ENCODE measurements at regions not wholly inside any gene's neighbourhood (a gene's known extent, or its start where the extent isn't known, plus 50 kb on each side); places are given as distances from the start of the nearest gene placed in this dataset.

DNA sequence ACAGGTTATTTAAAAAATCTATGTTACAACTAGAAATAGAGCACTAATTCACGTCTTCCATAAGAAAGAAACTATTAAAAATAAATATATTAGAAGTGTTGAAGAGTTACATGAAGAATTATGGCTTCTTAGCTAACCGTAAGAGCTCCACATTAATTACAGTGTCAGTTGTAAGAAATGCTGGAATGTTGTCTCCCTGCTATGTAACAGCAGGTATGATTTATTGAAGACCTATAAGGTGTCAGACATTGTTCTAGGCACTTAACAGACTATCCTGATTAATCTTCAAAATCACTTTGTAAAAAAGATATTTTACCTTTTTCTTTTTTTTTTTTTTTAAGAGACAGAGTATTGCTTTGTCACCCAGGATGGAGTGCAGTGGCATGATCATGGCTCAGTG lies 75.8 kb upstream of the NEBL start:
- no peak for DNase-seq (ENCODE audit: extremely low read depth, low read depth)
- no peak overlapping the region for H3K4me3 ChIP-seq (replicated peaks; ENCODE audit: low read depth, low read length)

DNA sequence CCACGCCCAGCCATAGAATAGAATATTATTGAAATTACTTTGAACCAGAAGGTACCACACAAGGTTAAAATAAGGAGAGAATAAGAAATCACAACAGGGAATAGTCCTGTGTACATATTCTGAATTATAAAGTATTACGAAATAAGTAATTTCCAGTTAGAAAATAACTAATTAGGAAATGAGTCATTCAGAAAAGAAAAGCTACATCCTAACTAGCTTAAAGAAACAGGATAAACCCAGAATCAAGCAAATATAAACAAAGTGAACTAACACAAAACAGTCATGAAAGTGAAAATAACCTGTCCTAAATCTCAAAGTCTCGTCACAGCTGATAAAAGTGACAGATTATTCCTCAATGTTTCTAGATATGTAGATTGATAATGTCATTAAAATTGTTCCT lies 74.8 kb upstream of the NEBL start:
- TF ChIP-seq, protein P1, sequence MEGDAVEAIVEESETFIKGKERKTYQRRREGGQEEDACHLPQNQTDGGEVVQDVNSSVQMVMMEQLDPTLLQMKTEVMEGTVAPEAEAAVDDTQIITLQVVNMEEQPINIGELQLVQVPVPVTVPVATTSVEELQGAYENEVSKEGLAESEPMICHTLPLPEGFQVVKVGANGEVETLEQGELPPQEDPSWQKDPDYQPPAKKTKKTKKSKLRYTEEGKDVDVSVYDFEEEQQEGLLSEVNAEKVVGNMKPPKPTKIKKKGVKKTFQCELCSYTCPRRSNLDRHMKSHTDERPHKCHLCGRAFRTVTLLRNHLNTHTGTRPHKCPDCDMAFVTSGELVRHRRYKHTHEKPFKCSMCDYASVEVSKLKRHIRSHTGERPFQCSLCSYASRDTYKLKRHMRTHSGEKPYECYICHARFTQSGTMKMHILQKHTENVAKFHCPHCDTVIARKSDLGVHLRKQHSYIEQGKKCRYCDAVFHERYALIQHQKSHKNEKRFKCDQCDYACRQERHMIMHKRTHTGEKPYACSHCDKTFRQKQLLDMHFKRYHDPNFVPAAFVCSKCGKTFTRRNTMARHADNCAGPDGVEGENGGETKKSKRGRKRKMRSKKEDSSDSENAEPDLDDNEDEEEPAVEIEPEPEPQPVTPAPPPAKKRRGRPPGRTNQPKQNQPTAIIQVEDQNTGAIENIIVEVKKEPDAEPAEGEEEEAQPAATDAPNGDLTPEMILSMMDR (IDR thresholded peaks at IDR 0.05; ENCODE audit: low read depth, low read length, missing control alignments), result no peak
- DNase-seq (ENCODE audit: extremely low read depth, low read depth), result no peak

More for the DNA sequence above, 75.8 kb upstream of the NEBL start:
- TF ChIP-seq, protein P1 (IDR thresholded peaks at IDR 0.05; ENCODE audit: low read depth, low read length, missing control alignments), result no peak

DNA sequence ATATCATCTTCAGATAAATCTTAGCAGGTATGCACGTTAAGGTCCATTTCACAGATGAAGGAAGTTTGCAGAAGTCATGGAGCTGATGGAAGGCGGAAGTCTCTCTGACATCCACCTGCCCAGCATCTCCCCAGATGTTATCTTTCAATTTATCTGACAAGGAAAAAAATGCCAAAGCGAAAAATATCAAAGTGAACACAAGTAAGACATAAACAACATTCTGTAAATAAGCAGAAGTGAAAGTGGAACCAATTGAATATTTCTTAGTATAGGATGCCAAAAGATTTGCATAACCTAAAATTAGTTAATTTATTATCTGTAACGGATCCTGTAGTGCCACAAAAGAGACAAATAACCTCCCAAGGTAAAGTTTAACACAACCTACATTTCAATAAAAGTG lies 73.6 kb upstream of the NEBL start:
- H3K4me3 ChIP-seq (replicated peaks; ENCODE audit: low read depth, low read length), result no peak overlapping the region
- TF ChIP-seq, protein P1 (IDR thresholded peaks at IDR 0.05; ENCODE audit: low read depth, low read length, missing control alignments), result no peak
- no peak for DNase-seq (ENCODE audit: extremely low read depth, low read depth)

More for the DNA sequence above, 74.8 kb upstream of the NEBL start:
- H3K4me3 ChIP-seq (replicated peaks; ENCODE audit: low read depth, low read length), result no peak overlapping the region

DNA sequence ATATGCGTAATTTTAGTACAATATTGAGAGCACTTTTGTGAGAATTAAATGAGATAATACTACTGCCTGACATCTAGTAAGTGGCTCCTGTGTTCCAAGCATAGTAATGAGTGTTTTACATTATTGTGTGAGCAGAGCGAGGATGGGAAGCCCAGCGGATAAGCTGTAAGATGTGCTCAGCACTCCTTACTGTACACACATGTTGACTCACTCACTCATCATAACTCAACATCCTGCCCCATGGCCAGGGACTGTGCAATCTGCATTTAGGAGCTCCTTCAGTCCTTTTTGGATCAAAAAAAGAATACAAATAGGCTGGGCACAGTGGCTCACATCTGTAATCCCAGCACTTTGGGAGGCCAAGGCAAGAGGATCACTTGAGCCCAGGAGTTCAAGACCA lies 72.9 kb upstream of the NEBL start:
- no peak overlapping the region for H3K4me3 ChIP-seq (replicated peaks; ENCODE audit: low read depth, low read length)
- TF ChIP-seq, protein P1 (IDR thresholded peaks at IDR 0.05; ENCODE audit: low read depth, low read length, missing control alignments), result no peak
- DNase-seq (ENCODE audit: extremely low read depth, low read depth), result no peak

DNA sequence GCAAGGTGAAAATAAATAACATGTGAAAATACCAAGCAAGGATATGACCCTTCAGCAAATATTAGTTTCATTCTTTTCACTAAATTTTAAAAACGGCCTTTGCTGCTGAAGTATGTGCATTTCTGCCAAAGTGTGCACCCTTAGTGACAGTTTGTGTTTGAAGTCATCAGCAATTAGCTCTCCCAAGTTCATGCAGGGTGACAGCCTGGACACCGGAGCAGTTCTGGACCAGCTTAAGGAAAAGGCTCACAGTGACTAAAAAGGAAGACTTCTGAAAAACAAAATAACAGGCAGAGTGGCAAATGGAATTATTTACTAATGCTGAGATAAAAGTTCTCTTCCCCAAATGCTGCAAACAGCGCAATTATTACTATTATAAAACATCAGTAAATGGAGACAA lies 69.3 kb upstream of the NEBL start:
- TF ChIP-seq, protein P1 (IDR thresholded peaks at IDR 0.05; ENCODE audit: low read depth, low read length, missing control alignments), result no peak
- no peak for DNase-seq (ENCODE audit: extremely low read depth, low read depth)
- no peak overlapping the region for H3K4me3 ChIP-seq (replicated peaks; ENCODE audit: low read depth, low read length)

DNA sequence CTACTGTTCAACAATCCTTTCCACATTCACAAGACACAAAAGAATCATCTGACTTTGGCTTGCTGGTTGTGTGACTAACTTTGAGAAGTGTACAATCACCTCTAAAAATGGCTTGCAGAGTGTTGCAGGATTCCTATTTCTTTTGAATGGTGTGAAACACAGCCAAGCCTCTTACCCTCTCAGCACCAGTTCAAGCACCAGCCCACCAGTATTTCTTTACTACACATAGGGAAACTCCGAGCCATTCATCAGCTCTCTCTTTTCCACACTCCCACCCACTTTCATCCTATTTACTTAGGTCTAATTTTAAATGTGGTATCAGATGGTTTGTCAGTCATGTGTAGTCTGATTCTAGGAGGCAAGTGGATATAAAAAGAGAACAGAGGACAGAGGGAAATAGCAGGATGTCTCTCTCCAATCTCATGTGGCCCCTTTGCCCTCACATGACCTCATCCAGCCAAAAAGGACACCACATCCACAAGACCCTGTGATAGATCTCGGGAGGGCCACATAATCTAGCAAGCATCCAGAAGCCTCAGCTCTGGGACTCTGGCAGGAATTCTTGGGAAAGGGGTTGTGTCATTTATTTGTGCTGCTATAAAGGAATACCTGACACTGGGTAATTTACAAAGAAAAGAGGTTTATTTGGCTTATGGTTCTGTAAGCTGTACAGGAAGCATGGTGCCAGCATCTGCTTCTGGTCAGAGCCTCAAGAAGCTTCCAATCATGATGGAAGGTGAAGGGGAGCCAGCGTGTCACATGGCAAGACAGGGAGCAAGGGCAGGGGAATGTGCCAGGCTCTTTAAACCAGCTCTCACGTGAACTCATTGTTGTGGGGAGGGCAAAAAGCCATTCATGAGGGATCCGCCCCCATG lies 66.8 kb upstream of the NEBL start:
- TF ChIP-seq, protein P1 (IDR thresholded peaks at IDR 0.05; ENCODE audit: low read depth, low read length, missing control alignments), result no peak
- H3K4me3 ChIP-seq (replicated peaks; ENCODE audit: low read depth, low read length), result no peak overlapping the region
- DNase-seq (ENCODE audit: extremely low read depth, low read depth), result no peak

Measured in HFF-Myc (cell line).